GM12875 (cell line): ENCODE measurements at regions not wholly inside any gene's neighbourhood (a gene's known extent, or its start where the extent isn't known, plus 50 kb on each side); places are given as distances from the start of the nearest gene placed in this dataset.

Experiments used
- H3K4me3 ChIP-seq: one replicate; pipeline ENCODE4 v1.5.1; 2011; ENCODE audit warnings: low read depth, low read length, control low read depth
- TF ChIP-seq, protein P1 (sequence below): IDR thresholded peaks from 2 replicates; pipeline ENCODE4 v1.5.1; 2011; ENCODE audit warnings: low read depth, mild to moderate bottlenecking, control low read depth, inconsistent platforms, low read length, moderate library complexity, borderline replicate concordance; ENCODE audit not compliant: insufficient read depth

DNA sequence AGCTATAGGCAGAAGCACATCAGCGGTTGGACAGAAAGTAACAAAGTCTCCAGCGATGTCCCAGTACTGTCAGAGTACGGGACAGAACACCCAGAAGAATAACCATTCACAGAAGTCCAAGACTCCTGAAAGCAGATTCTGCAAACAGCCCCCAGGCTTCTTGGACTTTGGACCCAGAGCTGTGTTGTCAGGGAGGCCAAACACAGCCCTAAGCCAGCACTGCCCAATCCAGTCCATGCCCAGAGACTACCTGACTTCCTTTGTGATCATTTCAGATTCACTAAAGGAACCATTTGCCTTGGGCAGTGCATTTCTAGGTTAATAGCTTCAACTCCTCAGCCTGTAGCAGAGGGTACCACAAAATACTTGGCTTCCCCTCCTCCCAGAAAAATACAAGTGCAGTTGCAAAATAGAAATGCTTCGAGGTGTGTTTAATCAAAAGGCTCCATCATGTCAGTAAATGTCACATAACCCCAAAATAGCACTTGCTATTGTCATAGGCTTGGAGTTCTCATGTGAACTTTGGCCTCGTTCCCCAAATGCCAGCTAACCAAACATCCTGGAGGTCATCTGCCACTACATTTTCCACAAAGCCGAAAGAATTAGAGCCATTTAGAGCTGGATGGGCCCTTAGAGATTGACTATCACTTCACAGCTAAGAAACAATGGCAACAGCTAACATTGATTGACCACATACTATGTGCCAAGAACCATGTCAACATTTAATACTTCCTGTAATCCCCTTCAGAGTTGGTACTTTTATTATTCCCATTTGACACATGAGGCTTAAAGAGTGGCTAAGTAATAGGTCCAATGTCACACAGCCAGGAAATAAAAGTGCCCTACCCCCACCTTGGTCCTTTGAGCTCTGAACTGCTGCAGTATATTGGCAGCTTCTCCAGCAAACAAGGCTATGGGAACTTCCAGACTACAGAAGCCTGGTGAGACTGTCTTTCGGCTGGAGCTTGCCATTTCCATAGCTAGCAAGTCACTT is 329.9 kb downstream of the FOXO1 start:
- TF ChIP-seq, protein P1, sequence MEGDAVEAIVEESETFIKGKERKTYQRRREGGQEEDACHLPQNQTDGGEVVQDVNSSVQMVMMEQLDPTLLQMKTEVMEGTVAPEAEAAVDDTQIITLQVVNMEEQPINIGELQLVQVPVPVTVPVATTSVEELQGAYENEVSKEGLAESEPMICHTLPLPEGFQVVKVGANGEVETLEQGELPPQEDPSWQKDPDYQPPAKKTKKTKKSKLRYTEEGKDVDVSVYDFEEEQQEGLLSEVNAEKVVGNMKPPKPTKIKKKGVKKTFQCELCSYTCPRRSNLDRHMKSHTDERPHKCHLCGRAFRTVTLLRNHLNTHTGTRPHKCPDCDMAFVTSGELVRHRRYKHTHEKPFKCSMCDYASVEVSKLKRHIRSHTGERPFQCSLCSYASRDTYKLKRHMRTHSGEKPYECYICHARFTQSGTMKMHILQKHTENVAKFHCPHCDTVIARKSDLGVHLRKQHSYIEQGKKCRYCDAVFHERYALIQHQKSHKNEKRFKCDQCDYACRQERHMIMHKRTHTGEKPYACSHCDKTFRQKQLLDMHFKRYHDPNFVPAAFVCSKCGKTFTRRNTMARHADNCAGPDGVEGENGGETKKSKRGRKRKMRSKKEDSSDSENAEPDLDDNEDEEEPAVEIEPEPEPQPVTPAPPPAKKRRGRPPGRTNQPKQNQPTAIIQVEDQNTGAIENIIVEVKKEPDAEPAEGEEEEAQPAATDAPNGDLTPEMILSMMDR, result no peak
- no peak overlapping the region for H3K4me3 ChIP-seq

DNA sequence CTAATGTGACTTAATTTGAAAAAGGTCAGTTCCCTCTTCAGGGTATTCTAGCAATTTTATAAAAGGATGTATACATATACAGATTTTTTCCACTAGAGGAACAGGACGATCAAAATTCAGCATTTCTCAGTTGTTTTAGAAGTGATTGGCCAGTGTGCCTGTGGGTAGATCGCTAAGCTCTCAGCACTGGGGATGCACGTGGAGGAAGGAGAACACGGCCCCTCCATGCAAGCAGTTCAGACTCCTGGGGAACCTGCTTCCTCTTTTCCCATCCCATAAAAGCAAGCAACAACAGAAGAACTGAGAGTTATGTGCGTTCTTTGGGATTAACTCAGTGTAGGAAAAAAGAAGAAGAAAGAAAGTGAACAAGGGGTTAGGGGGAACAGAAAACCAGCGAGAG is 328.8 kb downstream of the FOXO1 start:
- TF ChIP-seq, protein P1, result no peak
- H3K4me3 ChIP-seq, result no peak overlapping the region

DNA sequence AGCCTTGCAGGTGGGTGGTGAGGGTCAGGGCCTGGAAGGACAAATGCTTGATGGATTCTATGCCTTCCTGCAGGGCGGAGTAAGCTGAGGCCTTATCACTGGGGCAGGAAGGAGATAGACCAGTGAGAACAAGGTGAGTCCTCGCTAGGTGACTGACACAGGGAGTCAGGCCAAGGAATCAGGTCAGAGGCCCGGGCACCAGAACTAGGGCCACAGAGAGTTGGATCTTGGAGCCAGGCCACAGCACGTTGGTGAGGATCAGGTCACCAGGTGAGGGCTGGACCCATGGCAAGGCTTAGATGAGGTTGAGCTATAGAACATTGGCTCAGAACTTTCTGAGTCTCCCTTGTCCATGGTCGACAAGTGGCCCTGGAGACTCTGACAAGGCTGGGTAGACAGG is 328.2 kb downstream of the FOXO1 start:
- no peak overlapping the region for H3K4me3 ChIP-seq
- TF ChIP-seq, protein P1, result no peak

DNA sequence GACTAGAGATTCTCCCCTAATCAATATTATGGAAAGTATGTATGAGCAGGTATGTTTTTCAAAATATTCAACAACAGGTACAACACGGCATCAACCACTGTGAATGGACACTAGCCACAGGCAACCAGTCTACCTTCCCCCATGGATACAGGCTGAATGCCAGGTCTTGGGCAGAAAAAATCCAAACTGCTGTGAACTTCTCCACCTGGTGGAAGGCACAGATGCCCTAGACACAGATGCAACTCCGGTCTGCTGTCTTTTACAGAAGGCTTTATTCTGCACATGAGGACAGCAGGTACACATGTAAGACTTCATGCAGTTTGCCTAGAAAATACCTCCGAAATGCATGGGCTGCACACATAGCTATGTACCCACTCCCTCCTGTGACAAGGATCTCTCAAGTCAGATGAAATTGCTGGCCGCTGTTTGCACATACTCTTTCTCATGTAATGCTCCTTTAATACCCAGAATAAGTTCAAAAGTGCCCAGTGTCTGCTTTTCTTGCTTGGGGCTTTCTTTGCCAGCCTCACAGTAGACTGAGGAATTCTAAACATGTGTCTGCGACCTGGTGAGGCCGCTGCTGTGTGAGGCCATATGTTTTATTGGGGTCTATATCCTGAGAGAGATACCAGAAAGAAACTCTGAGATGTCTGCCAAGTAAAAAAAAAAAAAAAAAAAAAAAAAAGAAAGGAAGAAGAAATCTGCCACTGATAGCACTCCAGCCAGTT is 325.9 kb downstream of the FOXO1 start:
- no peak overlapping the region for H3K4me3 ChIP-seq
- TF ChIP-seq, protein P1, result no peak

- no peak overlapping the region for H3K4me3 ChIP-seq
- TF ChIP-seq, protein P1, result no peak
Observed at GRCh38 chr13:40341096-40341471, 325.4 kb downstream of the FOXO1 start.

GRCh38 chr13:40341501-40341900 is 324.9 kb downstream of the FOXO1 start:
- no peak overlapping the region for H3K4me3 ChIP-seq
- TF ChIP-seq, protein P1, result no peak

DNA sequence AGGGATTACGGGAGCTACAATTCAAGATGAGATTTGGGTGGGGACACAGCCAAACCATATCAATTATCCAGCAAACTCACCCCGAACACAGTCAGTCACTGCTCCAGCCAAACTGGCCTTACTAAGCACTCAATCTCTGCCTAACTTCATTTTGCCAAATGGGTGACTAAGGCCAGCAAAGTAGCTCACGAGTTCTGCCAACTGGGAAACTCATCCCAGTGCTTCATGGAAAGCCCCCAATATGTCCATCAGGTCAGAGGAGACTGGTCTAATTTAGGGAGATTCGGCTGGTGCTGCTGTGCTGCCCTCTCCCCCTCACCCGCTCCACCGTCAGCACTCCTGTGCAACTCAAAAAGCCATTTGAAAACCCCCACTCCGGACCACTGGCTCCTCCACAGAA is 324.0 kb downstream of the FOXO1 start:
- TF ChIP-seq, protein P1, result no peak
- no peak overlapping the region for H3K4me3 ChIP-seq
